Liver (tissue), 8 donors: ENCODE measurements at regions not wholly inside any gene's neighbourhood (a gene's known extent, or its start where the extent isn't known, plus 50 kb on each side); places are given as distances from the start of the nearest gene placed in this dataset.

Source experiments
- DNase-seq: peaks from one replicate; pipeline ENCODE4 v3.0.0-alpha.2; 2017; ENCODE audit warnings: low spot score
- H3K27ac ChIP-seq, 2 donors: one replicate each; pipeline ENCODE4 v1.7.0; 2013; ENCODE audit warnings: inconsistent platforms in 2 of 2, low read length in 2 of 2, control low read depth in 1 of 2, low read depth in 1 of 2, mild to moderate bottlenecking in 1 of 2
- H3K27me3 ChIP-seq, 4 donors: one replicate each; pipeline versions ENCODE4 v1.6.1 to v1.7.0; 2013; ENCODE audit warnings: low read length in 3 of 4, inconsistent platforms in 1 of 4, mild to moderate bottlenecking in 1 of 4, moderate library complexity in 1 of 4; ENCODE audit not compliant: control insufficient read depth in 4 of 4, insufficient read depth in 4 of 4
- H3K36me3 ChIP-seq, 4 donors: one replicate each; pipeline versions ENCODE4 v1.6.1 to v1.7.0; 2013; ENCODE audit warnings: low read length in 3 of 4, mild to moderate bottlenecking in 3 of 4, low read depth in 1 of 4, moderate library complexity in 1 of 4; ENCODE audit not compliant: control insufficient read depth in 4 of 4, insufficient read depth in 3 of 4
- H3K4me1 ChIP-seq, 4 donors: one replicate each; pipeline versions ENCODE4 v1.6.1 to v1.7.0; 2013; ENCODE audit warnings: low read length in 3 of 4, mild to moderate bottlenecking in 3 of 4, moderate library complexity in 1 of 4; ENCODE audit not compliant: control insufficient read depth in 4 of 4, insufficient read depth in 4 of 4
- H3K4me3 ChIP-seq, 3 donors: one replicate each; pipeline versions ENCODE4 v1.6.1 to v1.7.0; 2013; ENCODE audit warnings: low read length in 3 of 3, control low read depth in 1 of 3, low read depth in 1 of 3, mild to moderate bottlenecking in 1 of 3
- H3K9ac ChIP-seq, 2 donors: one replicate each; pipeline ENCODE4 v1.7.0; 2013; ENCODE audit warnings: low read length in 2 of 2, mild to moderate bottlenecking in 2 of 2, moderate library complexity in 2 of 2, control low read depth in 1 of 2, low read depth in 1 of 2
- H3K9me3 ChIP-seq, 4 donors: one replicate each; pipeline versions ENCODE4 v1.6.1 to v1.7.0; 2013; ENCODE audit warnings: low read length in 3 of 4; ENCODE audit not compliant: control insufficient read depth in 4 of 4
- ATF3 ChIP-seq: IDR thresholded peaks from 2 replicates; pipeline ENCODE4 v1.6.1; 2016; ENCODE audit warnings: antibody characterized with exemption
- CTCF ChIP-seq: fragments of 150-350 bp; IDR thresholded peaks from 2 replicates; pipeline ENCODE4 v1.5.1; 2017; ENCODE audit warnings: improper control_type of control experiment, low read depth, low read length; ENCODE audit not compliant: missing input control
- EGR1 ChIP-seq, 2 donors: IDR thresholded peaks; 2 replicates each; pipeline ENCODE4 v1.6.1; 2016 to 2018; ENCODE audit warnings: antibody characterized with exemption in 2 of 2, low read depth in 2 of 2
- FOXA1 ChIP-seq: IDR thresholded peaks from 2 replicates; pipeline ENCODE4 v1.6.1; 2016; ENCODE audit warnings: antibody characterized with exemption
- GABPA ChIP-seq, 2 donors: IDR thresholded peaks in 1 of 2; conservative IDR thresholded peaks in 1 of 2; 2 replicates each; pipeline ENCODE4 v1.6.1; 2016; ENCODE audit warnings: antibody characterized with exemption in 2 of 2, mild to moderate bottlenecking in 1 of 2, moderate library complexity in 1 of 2
- HNF4A ChIP-seq, 2 donors: conservative IDR thresholded peaks; 2 replicates each; pipeline ENCODE4 v1.6.1; 2016; ENCODE audit warnings: antibody characterized with exemption in 2 of 2, mild to moderate bottlenecking in 2 of 2
- HNF4G ChIP-seq: IDR thresholded peaks from 2 replicates; pipeline ENCODE4 v1.6.1; 2016; ENCODE audit warnings: antibody characterized with exemption
- JUND ChIP-seq, 2 donors: IDR thresholded peaks; 2 replicates each; pipeline ENCODE4 v1.6.1; 2016; ENCODE audit warnings: antibody characterized with exemption in 2 of 2
- MAX ChIP-seq: IDR thresholded peaks from 2 replicates; pipeline ENCODE4 v1.6.1; 2016; ENCODE audit warnings: antibody characterized with exemption
- NR2F2 ChIP-seq: IDR thresholded peaks from 2 replicates; pipeline ENCODE4 v1.6.1; 2016; ENCODE audit warnings: antibody characterized with exemption
- RAD21 ChIP-seq, 2 donors: IDR thresholded peaks; 2 replicates each; pipeline ENCODE4 v1.6.1; 2016; ENCODE audit warnings: antibody characterized with exemption in 2 of 2, mild to moderate bottlenecking in 2 of 2
- REST ChIP-seq: IDR thresholded peaks from 2 replicates; pipeline ENCODE4 v1.6.1; 2016; ENCODE audit warnings: antibody characterized with exemption, mild to moderate bottlenecking
- SP1 ChIP-seq: IDR thresholded peaks from 2 replicates; pipeline ENCODE4 v1.6.1; 2018; ENCODE audit warnings: antibody characterized with exemption, mild to moderate bottlenecking
- TAF1 ChIP-seq: conservative IDR thresholded peaks from 2 replicates; pipeline ENCODE4 v1.6.1; 2016; ENCODE audit warnings: antibody characterized with exemption, mild to moderate bottlenecking
- ZBTB33 ChIP-seq: IDR thresholded peaks from 2 replicates; pipeline ENCODE4 v1.6.1; 2016; ENCODE audit warnings: antibody characterized with exemption
- WGBS: extraction: QIAGEN DNeasy Blood & Tissue Kit; methylation state at CpG from one replicate; pipeline ENCODE4 v1.1.7; 2013; 5-methylcytosine and 5-hydroxymethylcytosine counted together
- donor health status: healthy.
- donor health status: healthy.
- donor health status: healthy.
- donor health status: healthy.
- donor health status: healthy.

GRCh38 chr5:13552361-13552760 lies 392.1 kb downstream of the DNAH5 start:
- TF ChIP-seq TAF1 (no peak), CTCF (no peak), FOXA1 (no peak), SP1 (no peak), EGR1 (IDR thresholded peaks at IDR 0.05; ENCODE audit: low read depth in 2 of 2) (no peak), NR2F2 (no peak), JUND (IDR thresholded peaks at IDR 0.05) (no peak), REST (no peak), ZBTB33 (no peak), GABPA (IDR thresholded peaks at IDR 0.05 in 1 of 2, conservative IDR thresholded peaks at IDR 0.05 in 1 of 2) (no peak), MAX (no peak), ATF3 (no peak), HNF4A (conservative IDR thresholded peaks at IDR 0.05) (no peak), HNF4G (no peak), RAD21 (IDR thresholded peaks at IDR 0.05) (no peak)
- WGBS: 33% methylated on average over 1 of the region's 1 CpG
- H3K27me3 ChIP-seq: no peaks in the 10 kb centered on the region
- H3K36me3 ChIP-seq: no peaks in the 10 kb centered on the region
- no peaks in the 10 kb centered on the region for H3K9me3 ChIP-seq
- H3K27ac ChIP-seq: no peak overlapping the region
- no peak overlapping the region for H3K4me3 ChIP-seq
- H3K4me1 ChIP-seq: no peaks in the 10 kb centered on the region
- H3K9ac ChIP-seq: no peak overlapping the region
- DNase-seq: no peak

- WGBS: 42% methylated on average over 2 of the region's 2 CpGs
- Histone ChIP-seq H3K36me3 (no peaks in the 10 kb centered on the region), H3K27ac (no peak overlapping the region), H3K9me3 (no peaks in the 10 kb centered on the region), H3K4me1 (no peaks in the 10 kb centered on the region), H3K9ac (no peak overlapping the region), H3K4me3 (no peak overlapping the region), H3K27me3 (no peaks in the 10 kb centered on the region)
- no peak for DNase-seq
- TF ChIP-seq JUND (IDR thresholded peaks at IDR 0.05) (no peak), MAX (no peak), ZBTB33 (no peak), GABPA (IDR thresholded peaks at IDR 0.05 in 1 of 2, conservative IDR thresholded peaks at IDR 0.05 in 1 of 2) (no peak), SP1 (no peak), RAD21 (IDR thresholded peaks at IDR 0.05) (no peak), EGR1 (IDR thresholded peaks at IDR 0.05; ENCODE audit: low read depth in 2 of 2) (no peak)
Measured at GRCh38 chr5:13551645-13552044, 392.8 kb downstream of the DNAH5 start.
